NCI-H226 (cell line): ENCODE measurements at regions not wholly inside any gene's neighbourhood (a gene's known extent, or its start where the extent isn't known, plus 50 kb on each side); places are given as distances from the start of the nearest gene placed in this dataset.
"Not testable (repeated sequence)": the region's sequence is repeated elsewhere in the genome, so short reads cannot be mapped to it uniquely, and the experiment has no call there.

ENCODE experiments used
- DNase-seq: peaks from one replicate; pipeline ENCODE4 v3.0.0-alpha.2; 2015

- DNase-seq: peak; percentile 36
Observed at GRCh38 chr16:73949574-73950320, 346.9 kb upstream of the PSMD7 start.

GRCh38 chr16:73945631-73946030 is 351.0 kb upstream of the PSMD7 start:
- DNase-seq: no peak

- DNase-seq: not testable (repeated sequence)
Observed at GRCh38 chr16:73943184-73943583, 353.4 kb upstream of the PSMD7 start.

- DNase-seq: not testable (repeated sequence)
Observed at GRCh38 chr16:73940786-73941185, 355.8 kb upstream of the PSMD7 start.

GRCh38 chr16:73923951-73924350 is 372.7 kb upstream of the PSMD7 start:
- no peak for DNase-seq

GRCh38 chr16:73921295-73921694 is 375.3 kb upstream of the PSMD7 start:
- no peak for DNase-seq

GRCh38 chr16:73916829-73917594 is 379.6 kb upstream of the PSMD7 start:
- no peak for DNase-seq

- DNase-seq: no peak
Observed at GRCh38 chr16:73915935-73916334, 380.7 kb upstream of the PSMD7 start.

- no peak for DNase-seq
Observed at GRCh38 chr16:73915140-73915539, 381.5 kb upstream of the PSMD7 start.

GRCh38 chr16:73912850-73913249 is 383.8 kb upstream of the PSMD7 start:
- no peak for DNase-seq

GRCh38 chr16:73912281-73912680 is 384.3 kb upstream of the PSMD7 start:
- no peak for DNase-seq

- DNase-seq: no peak
Observed at GRCh38 chr16:73909529-73910035, 387.0 kb upstream of the PSMD7 start.

- no peak for DNase-seq
Observed at GRCh38 chr16:73891129-73891542, 405.5 kb upstream of the PSMD7 start.

GRCh38 chr16:73890186-73891128 is 406.2 kb upstream of the PSMD7 start:
- DNase-seq: no peak

GRCh38 chr16:73888840-73889490 is 407.6 kb upstream of the PSMD7 start:
- DNase-seq: no peak

GRCh38 chr16:73887911-73888310 is 408.7 kb upstream of the PSMD7 start:
- DNase-seq: no peak

- no peak for DNase-seq
Observed at GRCh38 chr16:73886426-73886825, 410.2 kb upstream of the PSMD7 start.

- no peak for DNase-seq
Observed at GRCh38 chr16:73885319-73885718, 411.3 kb upstream of the PSMD7 start.

GRCh38 chr16:73883841-73884240 is 412.8 kb upstream of the PSMD7 start:
- DNase-seq: no peak

GRCh38 chr16:73883126-73883525 is 413.5 kb upstream of the PSMD7 start:
- DNase-seq: no peak

- no peak for DNase-seq
Observed at GRCh38 chr16:73882651-73883050, 414.0 kb upstream of the PSMD7 start.

- no peak for DNase-seq
Observed at GRCh38 chr16:73882033-73882432, 414.6 kb upstream of the PSMD7 start.
